Lower leg skin (tissue), 4 donors: ENCODE measurements at regions not wholly inside any gene's neighbourhood (a gene's known extent, or its start where the extent isn't known, plus 50 kb on each side); places are given as distances from the start of the nearest gene placed in this dataset.

Source experiments
- DNase-seq, 2 donors: peaks; one replicate each; pipeline ENCODE4 v3.0.0-alpha.2; 2019; ENCODE audit warnings: low spot score in 2 of 2
- H3K4me3 ChIP-seq: fragments of 200-600 bp; sonication (generic); 2 replicates; pipeline ENCODE4 v1.5.1; 2017; ENCODE audit warnings: mild to moderate bottlenecking, low read depth; ENCODE audit not compliant: poor library complexity, severe bottlenecking
- CTCF ChIP-seq, 3 donors: fragments of 450-650 bp; IDR thresholded peaks; one replicate each; pipeline ENCODE4 v1.5.1; 2016; ENCODE audit warnings: antibody characterized with exemption in 3 of 3, mild to moderate bottlenecking in 3 of 3, moderate library complexity in 2 of 3
- POLR2A ChIP-seq, 2 donors: fragments of 450-650 bp; IDR thresholded peaks; one replicate each; pipeline ENCODE4 v1.6.1; 2016 to 2017; ENCODE audit warnings: antibody characterized with exemption in 2 of 2, mild to moderate bottlenecking in 1 of 2, moderate library complexity in 1 of 2
- WGBS, 2 donors: methylation state at CpG; one replicate each; pipeline ENCODE4 v1.1.5; 2018; 5-methylcytosine and 5-hydroxymethylcytosine counted together
- intact Hi-C: fragments of 100-400 bp; cut with DNase I; formaldehyde crosslinking; loops from one replicate; pipeline ENCODE4 v1.15.0; 2023; ENCODE audit warnings: low total_unique reads

GRCh38 chr6:56692523-56693245 is 50.0 kb upstream of the DST start:
- no peak for DNase-seq
- no peak for TF ChIP-seq POLR2A (IDR thresholded peaks at IDR 0.05)
- no peak for TF ChIP-seq CTCF (IDR thresholded peaks at IDR 0.05)
- intact Hi-C loops = loop anchor here (10.0 kb wide), 1 partner anchor 48 kb away; the partner anchor contains the start of gene DST
- H3K4me3 ChIP-seq = no peak overlapping the region
- 40 to 56% methylated on average over 8 of the region's 8 CpGs for WGBS, 2 donors
